ENCODE measurements at regions not wholly inside any gene's neighbourhood (a gene's known extent, or its start where the extent isn't known, plus 50 kb on each side); places are given as distances from the start of the nearest gene placed in this dataset.

- TF ChIP-seq ELF4 (IDR thresholded peaks at IDR 0.05) = no peak
- no peak for TF ChIP-seq FOXM1 (IDR thresholded peaks at IDR 0.05; ENCODE audit: borderline replicate concordance)
- no peak for TF ChIP-seq SUZ12 (IDR thresholded peaks at IDR 0.05)
- TF ChIP-seq FOXA1 (IDR thresholded peaks at IDR 0.05) = no peak
- no peak for TF ChIP-seq BHLHE40 (IDR thresholded peaks at IDR 0.05; ENCODE audit: borderline replicate concordance)
- no peak for TF ChIP-seq SP1 (IDR thresholded peaks at IDR 0.05)
- no peak for TF ChIP-seq ZNF384 (IDR thresholded peaks at IDR 0.05)
These were observed 131.1 kb downstream of the AHR start for GRCh38 chr7:17429579-17429978.
